ENCODE measurements at regions not wholly inside any gene's neighbourhood (a gene's known extent, or its start where the extent isn't known, plus 50 kb on each side); places are given as distances from the start of the nearest gene placed in this dataset.

GRCh38 chr13:105502193-105502592 lies 1033.3 kb downstream of the EFNB2 start:
- Histone ChIP-seq H3K9me3 (ENCODE audit: control insufficient read depth, low read length) (no peaks in the 10 kb centered on the region), H3K27ac (ENCODE audit: low read depth, low read length) (no peak overlapping the region), H3K27me3 (ENCODE audit: control insufficient read depth, insufficient read depth, low read length, poor library complexity, severe bottlenecking) (no peaks in the 10 kb centered on the region), H3K9ac (ENCODE audit: extremely low read depth, low read length, poor library complexity, severe bottlenecking) (no peak overlapping the region), H3K36me3 (ENCODE audit: control insufficient read depth, insufficient read depth, low read length) (no peaks in the 10 kb centered on the region), H3K4me1 (ENCODE audit: control insufficient read depth, insufficient read depth, low read length) (no peaks in the 10 kb centered on the region), H3K4me3 (ENCODE audit: low read length) (no peak overlapping the region)
- TF ChIP-seq CTCF (conservative IDR thresholded peaks at IDR 0.05) = no peak
- H3K9me3 Mint-ChIP-seq = no peaks in the 10 kb centered on the region
- DNase-seq = peak; percentile 62
- H3K4me3 Mint-ChIP-seq = no peak overlapping the region
- peaks cover 8% of the 10 kb centered on the region for H3K4me1 Mint-ChIP-seq
- 30 to 31% methylated on average over 2 to 5 of the region's 5 CpGs for WGBS, 2 experiments (ENCODE audit: insufficient coverage in 1 of 2, insufficient read length in 1 of 2)
- no peaks in the 10 kb centered on the region for H3K36me3 Mint-ChIP-seq (ENCODE audit: low read depth)
- H3K27ac Mint-ChIP-seq = no peak overlapping the region
- H3K27me3 Mint-ChIP-seq (ENCODE audit: insufficient read depth) = no peaks in the 10 kb centered on the region

GRCh38 chr13:105497597-105497996 lies 1037.9 kb downstream of the EFNB2 start:
- H3K4me3 Mint-ChIP-seq = no peak overlapping the region
- WGBS, 2 experiments (ENCODE audit: insufficient coverage in 1 of 2, insufficient read length in 1 of 2) = 88 to 98% methylated on average over 3 of the region's 3 CpGs

GRCh38 chr13:105492216-105492615 lies 1043.2 kb downstream of the EFNB2 start:
- Histone ChIP-seq H3K9me3 (ENCODE audit: control insufficient read depth, low read length) (no peaks in the 10 kb centered on the region), H3K36me3 (ENCODE audit: control insufficient read depth, insufficient read depth, low read length) (no peaks in the 10 kb centered on the region), H3K27ac (ENCODE audit: low read depth, low read length) (no peak overlapping the region), H3K4me3 (ENCODE audit: low read length) (no peak overlapping the region), H3K27me3 (ENCODE audit: control insufficient read depth, insufficient read depth, low read length, poor library complexity, severe bottlenecking) (no peaks in the 10 kb centered on the region), H3K9ac (ENCODE audit: extremely low read depth, low read length, poor library complexity, severe bottlenecking) (no peak overlapping the region), H3K4me1 (ENCODE audit: control insufficient read depth, insufficient read depth, low read length) (no peaks in the 10 kb centered on the region)
- no peaks in the 10 kb centered on the region for H3K36me3 Mint-ChIP-seq (ENCODE audit: low read depth)
- no peak overlapping the region for H3K27ac Mint-ChIP-seq
- TF ChIP-seq CTCF (conservative IDR thresholded peaks at IDR 0.05) = no peak
- no peaks in the 10 kb centered on the region for H3K9me3 Mint-ChIP-seq
- H3K27me3 Mint-ChIP-seq (ENCODE audit: insufficient read depth) = no peaks in the 10 kb centered on the region
- DNase-seq = no peak
- H3K4me1 Mint-ChIP-seq = peaks cover 9% of the 10 kb centered on the region
- no peak overlapping the region for H3K4me3 Mint-ChIP-seq

More at GRCh38 chr13:105497597-105497996, 1037.9 kb downstream of the EFNB2 start:
- Histone ChIP-seq H3K27ac (ENCODE audit: low read depth, low read length) (no peak overlapping the region), H3K9me3 (ENCODE audit: control insufficient read depth, low read length) (no peaks in the 10 kb centered on the region), H3K36me3 (ENCODE audit: control insufficient read depth, insufficient read depth, low read length) (no peaks in the 10 kb centered on the region), H3K4me3 (ENCODE audit: low read length) (no peak overlapping the region), H3K9ac (ENCODE audit: extremely low read depth, low read length, poor library complexity, severe bottlenecking) (no peak overlapping the region), H3K4me1 (ENCODE audit: control insufficient read depth, insufficient read depth, low read length) (no peaks in the 10 kb centered on the region), H3K27me3 (ENCODE audit: control insufficient read depth, insufficient read depth, low read length, poor library complexity, severe bottlenecking) (no peaks in the 10 kb centered on the region)
- no peaks in the 10 kb centered on the region for H3K27me3 Mint-ChIP-seq (ENCODE audit: insufficient read depth)
- no peaks in the 10 kb centered on the region for H3K36me3 Mint-ChIP-seq (ENCODE audit: low read depth)
- no peak for TF ChIP-seq CTCF (conservative IDR thresholded peaks at IDR 0.05)
- no peaks in the 10 kb centered on the region for H3K9me3 Mint-ChIP-seq
- no peak overlapping the region for H3K27ac Mint-ChIP-seq
- H3K4me1 Mint-ChIP-seq = peaks cover 8% of the 10 kb centered on the region
- DNase-seq = no peak

All from endodermal cell (in vitro differentiated cells).